GM23248 (cell line): ENCODE measurements at regions not wholly inside any gene's neighbourhood (a gene's known extent, or its start where the extent isn't known, plus 50 kb on each side); places are given as distances from the start of the nearest gene placed in this dataset.

Source experiments
- DNase-seq: peaks from one replicate; pipeline ENCODE4 v3.0.0-alpha.2; 2015
- H2AFZ ChIP-seq: fragments of 200-600 bp; sonication (generic); 2 replicates; pipeline ENCODE4 v1.6.1; 2016; ENCODE audit warnings: antibody characterized with exemption
- H3F3A ChIP-seq: fragments of 200-600 bp; sonication (generic); 2 replicates; pipeline ENCODE4 v1.6.1; 2016; ENCODE audit warnings: mild to moderate bottlenecking, antibody characterized with exemption, mixed run types; ENCODE audit not compliant: insufficient read depth
- H3K27ac ChIP-seq: fragments of 200-600 bp; sonication (generic); 2 replicates; pipeline ENCODE4 v1.5.1; 2016; ENCODE audit warnings: mild to moderate bottlenecking
- H3K27me3 ChIP-seq: fragments of 200-600 bp; sonication (generic); replicated peaks from 2 replicates; pipeline ENCODE4 v1.6.1; 2016; ENCODE audit warnings: mild to moderate bottlenecking; ENCODE audit not compliant: insufficient read depth
- H3K36me3 ChIP-seq: fragments of 200-600 bp; sonication (generic); 2 replicates; pipeline ENCODE4 v1.6.1; 2016; ENCODE audit warnings: low read depth, mild to moderate bottlenecking
- H3K4me1 ChIP-seq: fragments of 200-600 bp; sonication (generic); 2 replicates; pipeline ENCODE4 v1.6.1; 2016; ENCODE audit warnings: mild to moderate bottlenecking; ENCODE audit not compliant: insufficient read depth
- H3K4me2 ChIP-seq: fragments of 200-600 bp; sonication (generic); one replicate; pipeline ENCODE4 v1.6.1; 2016; ENCODE audit warnings: mild to moderate bottlenecking; ENCODE audit not compliant: unreplicated experiment
- H3K4me3 ChIP-seq: fragments of 200-600 bp; sonication (generic); 2 replicates; pipeline ENCODE4 v1.5.1; 2016; ENCODE audit warnings: mild to moderate bottlenecking
- H3K79me2 ChIP-seq: fragments of 200-600 bp; sonication (generic); 2 replicates; pipeline ENCODE4 v1.6.1; 2016; ENCODE audit warnings: mild to moderate bottlenecking; ENCODE audit not compliant: insufficient read depth
- H3K9ac ChIP-seq: fragments of 200-600 bp; sonication (generic); 2 replicates; pipeline ENCODE4 v1.6.1; 2016; ENCODE audit warnings: mild to moderate bottlenecking
- H3K9me2 ChIP-seq: fragments of 200-600 bp; sonication (generic); 2 replicates; pipeline ENCODE4 v1.6.1; 2016; ENCODE audit warnings: mixed run types, mild to moderate bottlenecking, moderate library complexity; ENCODE audit not compliant: insufficient read depth
- H3K9me3 ChIP-seq: fragments of 200-600 bp; sonication (generic); one replicate; pipeline ENCODE4 v1.6.1; 2017; ENCODE audit warnings: low read depth
- H4K20me1 ChIP-seq: fragments of 200-600 bp; sonication (generic); 2 replicates; pipeline ENCODE4 v1.6.0; 2016; ENCODE audit not compliant: insufficient read depth
- EZH2 ChIP-seq: fragments of 200-600 bp; sonication (generic); IDR thresholded peaks from 2 replicates; pipeline ENCODE4 v1.6.1; 2018; ENCODE audit warnings: antibody characterized with exemption, mild to moderate bottlenecking; ENCODE audit not compliant: insufficient read depth, poor library complexity, severe bottlenecking
- EZH2phosphoT487 ChIP-seq: fragments of 200-600 bp; sonication (generic); IDR thresholded peaks from 2 replicates; pipeline ENCODE4 v1.6.1; 2018; ENCODE audit warnings: antibody characterized with exemption, moderate library complexity, mild to moderate bottlenecking, low read depth; ENCODE audit not compliant: insufficient read depth
- WGBS, 2 experiments: methylation state at CpG; one replicate each; pipeline ENCODE4 v1.1.6; 2015 to 2017; ENCODE audit warnings: low lambda C conversion rate in 2 of 2, low coverage in 1 of 2; ENCODE audit errors: missing lambda C conversion rate in 2 of 2; 5-methylcytosine and 5-hydroxymethylcytosine counted together
- in situ Hi-C: fragments of 300-500 bp; cut with MboI; formaldehyde crosslinking; loops from 2 replicates; pipeline ENCODE4 v1.15.0; 2020

- Histone ChIP-seq H3K9ac (no peak overlapping the region), H3K27me3 (no peaks in the 10 kb centered on the region), H3K4me1 (no peaks in the 10 kb centered on the region), H2AFZ (no peak overlapping the region), H3K4me2 (no peak overlapping the region), H3K9me2 (no peaks in the 10 kb centered on the region), H3K27ac (no peak overlapping the region), H3K79me2 (no peaks in the 10 kb centered on the region), H3K9me3 (no peaks in the 10 kb centered on the region), H3K36me3 (no peaks in the 10 kb centered on the region), H4K20me1 (no peaks in the 10 kb centered on the region), H3K4me3 (no peak overlapping the region), H3F3A (no peaks in the 10 kb centered on the region)
- in situ Hi-C loops = no loop called here
- 86 to 92% methylated on average over 1 of the region's 1 CpG for WGBS, 2 experiments
- no peak for TF ChIP-seq EZH2phosphoT487
- no peak for TF ChIP-seq EZH2
- DNase-seq = no peak
Measured at GRCh38 chrX:20712811-20713210, 446.1 kb upstream of the RPS6KA3 start.

- H3F3A ChIP-seq = no peaks in the 10 kb centered on the region
- no peaks in the 10 kb centered on the region for H3K9me2 ChIP-seq
- H3K4me1 ChIP-seq = no peaks in the 10 kb centered on the region
- no peaks in the 10 kb centered on the region for H3K9me3 ChIP-seq
- DNase-seq = no peak
- H3K4me2 ChIP-seq = no peak overlapping the region
- no peaks in the 10 kb centered on the region for H3K36me3 ChIP-seq
- no peak overlapping the region for H2AFZ ChIP-seq
- H3K27me3 ChIP-seq = no peaks in the 10 kb centered on the region
- H3K79me2 ChIP-seq = no peaks in the 10 kb centered on the region
- H4K20me1 ChIP-seq = no peaks in the 10 kb centered on the region
- H3K9ac ChIP-seq = no peak overlapping the region
- no peak for TF ChIP-seq EZH2phosphoT487
- TF ChIP-seq EZH2 = no peak
- no peak overlapping the region for H3K4me3 ChIP-seq
- no peak overlapping the region for H3K27ac ChIP-seq
- 82 to 86% methylated on average over 3 of the region's 3 CpGs for WGBS, 2 experiments
- in situ Hi-C loops = no loop called here
Measured at GRCh38 chrX:20711366-20711765, 444.7 kb upstream of the RPS6KA3 start.

- Histone ChIP-seq H3F3A (no peaks in the 10 kb centered on the region), H3K4me1 (peaks cover 4% of the 10 kb centered on the region; the same call in 1 of the 2 replicates), H3K79me2 (no peaks in the 10 kb centered on the region), H2AFZ (peak overlapping the region; percentile 22; the same call in 1 of the 2 replicates), H3K9me3 (no peaks in the 10 kb centered on the region), H3K9me2 (no peaks in the 10 kb centered on the region), H3K36me3 (no peaks in the 10 kb centered on the region), H4K20me1 (no peaks in the 10 kb centered on the region), H3K4me2 (no peak overlapping the region), H3K27me3 (no peaks in the 10 kb centered on the region), H3K27ac (no peak overlapping the region; the same call in 1 of the 2 replicates), H3K4me3 (no peak overlapping the region), H3K9ac (no peak overlapping the region)
- in situ Hi-C loops = no loop called here
- DNase-seq = peak; percentile 70
- 0 to 6% methylated on average over 2 of the region's 2 CpGs for WGBS, 2 experiments
- TF ChIP-seq EZH2 (no peak), EZH2phosphoT487 (no peak)
Measured at GRCh38 chrX:20693078-20693477, 426.4 kb upstream of the RPS6KA3 start.

- Histone ChIP-seq H3K9ac (no peak overlapping the region), H3K4me3 (no peak overlapping the region), H3K27me3 (no peaks in the 10 kb centered on the region), H3K9me2 (no peaks in the 10 kb centered on the region), H2AFZ (no peak overlapping the region), H3F3A (peaks cover 9% of the 10 kb centered on the region; the same call in 1 of the 2 replicates), H3K4me1 (peaks cover 11% of the 10 kb centered on the region), H4K20me1 (no peaks in the 10 kb centered on the region), H3K4me2 (no peak overlapping the region), H3K27ac (no peak overlapping the region), H3K79me2 (no peaks in the 10 kb centered on the region), H3K36me3 (no peaks in the 10 kb centered on the region), H3K9me3 (no peaks in the 10 kb centered on the region)
- TF ChIP-seq EZH2 (no peak), EZH2phosphoT487 (no peak)
- 98% methylated on average over 3 to 7 of the region's 7 CpGs for WGBS, 2 experiments
- DNase-seq = no peak
- in situ Hi-C loops = no loop called here
Measured at GRCh38 chrX:20686256-20686655, 419.5 kb upstream of the RPS6KA3 start.

GRCh38 chrX:20685652-20686051, 418.9 kb upstream of the RPS6KA3 start:
- Histone ChIP-seq H3K79me2 (no peaks in the 10 kb centered on the region), H3K9me2 (no peaks in the 10 kb centered on the region), H3K36me3 (no peaks in the 10 kb centered on the region), H4K20me1 (no peaks in the 10 kb centered on the region), H3K9me3 (no peaks in the 10 kb centered on the region), H2AFZ (no peak overlapping the region), H3K27ac (no peak overlapping the region), H3F3A (peaks cover 15% of the 10 kb centered on the region; the same call in 1 of the 2 replicates), H3K4me3 (no peak overlapping the region), H3K9ac (no peak overlapping the region), H3K4me2 (no peak overlapping the region), H3K4me1 (peaks cover 17% of the 10 kb centered on the region), H3K27me3 (no peaks in the 10 kb centered on the region)
- in situ Hi-C loops = no loop called here
- TF ChIP-seq EZH2phosphoT487 (no peak), EZH2 (no peak)
- DNase-seq = no peak
- 60 to 72% methylated on average over 5 of the region's 5 CpGs for WGBS, 2 experiments
